ENCODE measurements at regions not wholly inside any gene's neighbourhood (a gene's known extent, or its start where the extent isn't known, plus 50 kb on each side); places are given as distances from the start of the nearest gene placed in this dataset.

- no peak overlapping the region for H3K4me3 ChIP-seq (ENCODE audit: low read depth, low read length)
- DNase-seq (ENCODE audit: low read depth), result no peak
These were observed 73.4 kb upstream of the WT1 start for GRCh38 chr11:32508780-32509179.

DNA sequence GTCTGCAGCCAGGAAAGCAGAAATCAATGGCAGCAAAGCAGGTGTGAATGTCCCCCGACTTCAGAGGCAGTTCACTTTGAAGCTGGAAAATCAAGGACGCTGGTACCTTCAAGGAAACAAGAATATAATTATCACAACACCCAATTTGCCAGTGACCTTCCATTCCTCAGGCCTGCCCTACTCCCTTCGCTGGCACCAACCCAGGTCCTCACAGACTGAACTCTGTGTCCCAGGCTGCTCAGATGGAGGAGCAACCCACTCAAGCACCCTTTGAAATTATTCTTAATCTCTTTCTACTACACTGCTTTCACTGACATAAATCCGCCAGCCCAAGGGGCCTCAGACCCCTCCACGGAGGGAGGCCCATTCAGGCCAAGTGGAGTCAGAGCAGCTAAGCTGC is 64.7 kb upstream of the WT1 start:
- DNase-seq (ENCODE audit: low read depth), result no peak
- TF ChIP-seq, protein P1, sequence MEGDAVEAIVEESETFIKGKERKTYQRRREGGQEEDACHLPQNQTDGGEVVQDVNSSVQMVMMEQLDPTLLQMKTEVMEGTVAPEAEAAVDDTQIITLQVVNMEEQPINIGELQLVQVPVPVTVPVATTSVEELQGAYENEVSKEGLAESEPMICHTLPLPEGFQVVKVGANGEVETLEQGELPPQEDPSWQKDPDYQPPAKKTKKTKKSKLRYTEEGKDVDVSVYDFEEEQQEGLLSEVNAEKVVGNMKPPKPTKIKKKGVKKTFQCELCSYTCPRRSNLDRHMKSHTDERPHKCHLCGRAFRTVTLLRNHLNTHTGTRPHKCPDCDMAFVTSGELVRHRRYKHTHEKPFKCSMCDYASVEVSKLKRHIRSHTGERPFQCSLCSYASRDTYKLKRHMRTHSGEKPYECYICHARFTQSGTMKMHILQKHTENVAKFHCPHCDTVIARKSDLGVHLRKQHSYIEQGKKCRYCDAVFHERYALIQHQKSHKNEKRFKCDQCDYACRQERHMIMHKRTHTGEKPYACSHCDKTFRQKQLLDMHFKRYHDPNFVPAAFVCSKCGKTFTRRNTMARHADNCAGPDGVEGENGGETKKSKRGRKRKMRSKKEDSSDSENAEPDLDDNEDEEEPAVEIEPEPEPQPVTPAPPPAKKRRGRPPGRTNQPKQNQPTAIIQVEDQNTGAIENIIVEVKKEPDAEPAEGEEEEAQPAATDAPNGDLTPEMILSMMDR (conservative IDR thresholded peaks at IDR 0.05; ENCODE audit: low read depth, low read length), result no peak
- no peak overlapping the region for H3K4me3 ChIP-seq (ENCODE audit: low read depth, low read length)

More at GRCh38 chr11:32508780-32509179, 73.4 kb upstream of the WT1 start:
- TF ChIP-seq, protein P1 (conservative IDR thresholded peaks at IDR 0.05; ENCODE audit: low read depth, low read length), result no peak

DNA sequence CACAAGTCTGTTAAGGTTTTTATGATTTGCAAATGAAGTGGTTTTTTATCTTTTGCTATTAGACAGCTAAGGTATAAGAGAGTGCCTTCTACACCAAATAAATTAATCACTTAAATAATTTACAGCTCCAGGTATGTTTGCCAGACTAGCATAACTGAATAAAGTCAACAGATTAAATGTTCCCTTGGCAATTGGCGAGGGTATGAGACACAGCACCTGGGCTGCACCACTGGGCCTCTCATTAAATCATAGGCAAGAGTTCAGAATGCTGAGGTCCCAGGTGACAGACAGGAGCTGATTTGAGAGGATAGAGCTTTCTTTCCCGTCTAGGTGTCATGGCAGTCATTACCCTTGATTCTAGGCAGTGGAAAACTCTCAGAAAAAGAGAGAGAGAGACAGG is 62.6 kb upstream of the WT1 start:
- TF ChIP-seq, protein P1 (conservative IDR thresholded peaks at IDR 0.05; ENCODE audit: low read depth, low read length), result no peak
- H3K4me3 ChIP-seq (ENCODE audit: low read depth, low read length), result no peak overlapping the region
- no peak for DNase-seq (ENCODE audit: low read depth)

DNA sequence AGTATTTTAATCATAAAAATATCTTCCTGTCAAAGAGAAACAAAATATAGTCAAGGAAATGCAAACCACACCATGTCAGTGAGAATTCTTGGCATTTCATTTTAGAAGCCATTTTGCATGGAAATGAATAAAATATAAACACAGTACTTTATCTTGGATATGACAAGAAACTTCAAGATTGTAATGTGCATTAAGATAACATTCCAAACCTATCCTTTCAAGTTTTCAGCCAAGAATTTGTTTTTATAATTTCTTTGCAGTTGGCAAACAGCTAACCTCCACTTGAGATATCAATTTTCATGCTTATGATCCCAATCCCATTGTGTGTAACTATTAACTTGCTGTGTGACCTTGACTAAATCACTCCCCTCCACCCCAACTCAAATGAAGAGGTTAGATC is 59.3 kb upstream of the WT1 start:
- DNase-seq (ENCODE audit: low read depth), result no peak
- TF ChIP-seq, protein P1 (conservative IDR thresholded peaks at IDR 0.05; ENCODE audit: low read depth, low read length), result no peak
- H3K4me3 ChIP-seq (ENCODE audit: low read depth, low read length), result no peak overlapping the region

GRCh38 chr11:32489464-32489863 is 54.1 kb upstream of the WT1 start:
- no peak for DNase-seq (ENCODE audit: low read depth)
- no peak overlapping the region for H3K4me3 ChIP-seq (ENCODE audit: low read depth, low read length)
- TF ChIP-seq, protein P1 (conservative IDR thresholded peaks at IDR 0.05; ENCODE audit: low read depth, low read length), result peak; percentile 8

DNA sequence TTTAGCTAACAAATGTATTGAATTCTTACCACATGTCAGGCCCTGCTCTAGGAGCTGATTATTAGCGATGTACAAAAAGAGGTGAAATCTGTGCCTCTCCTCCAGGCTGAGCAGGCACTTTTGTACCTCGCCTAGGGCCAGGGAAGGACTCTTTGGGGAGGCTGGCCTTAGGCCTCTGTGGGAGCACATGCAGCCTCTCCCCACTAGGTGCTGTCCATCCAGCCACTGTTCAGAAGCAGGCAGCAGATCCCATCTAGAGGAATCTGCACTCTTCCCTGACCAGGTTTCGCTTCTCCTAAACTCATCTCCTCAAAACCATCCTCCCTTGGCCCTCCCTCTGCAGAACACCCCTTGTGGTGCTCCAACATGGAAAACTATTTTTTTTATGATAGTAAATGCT is 51.9 kb upstream of the WT1 start:
- H3K4me3 ChIP-seq (ENCODE audit: low read depth, low read length), result no peak overlapping the region
- DNase-seq (ENCODE audit: low read depth), result no peak
- TF ChIP-seq, protein P1 (conservative IDR thresholded peaks at IDR 0.05; ENCODE audit: low read depth, low read length), result peak; percentile 30

DNA sequence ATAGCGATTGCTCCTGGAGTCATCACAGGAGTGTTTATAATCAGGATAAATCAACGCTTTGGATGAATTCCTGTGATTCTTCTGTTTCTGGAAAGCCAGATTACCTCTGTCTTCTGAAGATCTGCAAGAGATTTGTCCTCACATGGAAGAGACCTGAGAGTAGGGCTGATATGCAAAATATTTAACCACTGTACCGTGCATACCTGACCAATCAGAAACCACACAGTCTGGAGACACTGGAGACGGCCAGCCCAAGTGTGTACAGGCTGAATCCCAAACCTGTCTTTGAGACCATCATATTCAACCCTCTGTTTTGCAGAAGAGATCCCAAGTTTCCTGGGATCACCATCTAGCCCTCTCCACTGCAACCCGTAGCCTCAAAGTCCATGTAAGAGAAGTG is 50.4 kb upstream of the WT1 start:
- TF ChIP-seq, protein P1 (conservative IDR thresholded peaks at IDR 0.05; ENCODE audit: low read depth, low read length), result no peak
- no peak overlapping the region for H3K4me3 ChIP-seq (ENCODE audit: low read depth, low read length)
- no peak for DNase-seq (ENCODE audit: low read depth)
